Mesothelial cell of epicardium (in vitro differentiated cells): ENCODE measurements at regions not wholly inside any gene's neighbourhood (a gene's known extent, or its start where the extent isn't known, plus 50 kb on each side); places are given as distances from the start of the nearest gene placed in this dataset.

Experiments
- DNase-seq, 2 experiments: peaks; one replicate each; pipeline ENCODE4 v3.0.0; 2021; ENCODE audit warnings: low spot score in 2 of 2; ENCODE audit not compliant: unreplicated experiment in 2 of 2
- H3K27ac Mint-ChIP-seq: 2 replicates; pipeline ENCODE4 v1.8.0; 2021; ENCODE audit warnings: mixed read lengths
- H3K27me3 Mint-ChIP-seq: 2 replicates; pipeline ENCODE4 v1.8.0; 2021; ENCODE audit warnings: low read depth, mixed read lengths
- H3K36me3 Mint-ChIP-seq: 2 replicates; pipeline ENCODE4 v1.8.0; 2021; ENCODE audit warnings: mixed read lengths
- H3K4me1 Mint-ChIP-seq: 2 replicates; pipeline ENCODE4 v1.8.0; 2021; ENCODE audit warnings: mixed read lengths
- H3K4me3 Mint-ChIP-seq: 2 replicates; pipeline ENCODE4 v1.8.0; 2021; ENCODE audit warnings: mild to moderate bottlenecking, moderate library complexity, mixed read lengths
- H3K9me3 Mint-ChIP-seq: 2 replicates; pipeline ENCODE4 v1.8.0; 2021; ENCODE audit warnings: mixed read lengths
- CTCF ChIP-seq: fragments of 200-600 bp; sonication (generic); IDR thresholded peaks from one replicate; pipeline ENCODE4 v1.5.0; 2021; ENCODE audit warnings: antibody characterized with exemption; ENCODE audit not compliant: unreplicated experiment

- no peaks in the 10 kb centered on the region for H3K27me3 Mint-ChIP-seq
These were observed 360.3 kb upstream of the CXorf51B start for GRCh38 chrX:146449243-146449642.

GRCh38 chrX:146451136-146451535 is 358.4 kb upstream of the CXorf51B start:
- no peak overlapping the region for H3K4me3 Mint-ChIP-seq
- TF ChIP-seq CTCF, result no peak
- DNase-seq, result no peak
- no peaks in the 10 kb centered on the region for H3K4me1 Mint-ChIP-seq
- H3K9me3 Mint-ChIP-seq, result peaks cover 49% of the 10 kb centered on the region
- no peaks in the 10 kb centered on the region for H3K27me3 Mint-ChIP-seq
- no peaks in the 10 kb centered on the region for H3K36me3 Mint-ChIP-seq
- no peak overlapping the region for H3K27ac Mint-ChIP-seq

More at GRCh38 chrX:146449243-146449642, 360.3 kb upstream of the CXorf51B start:
- Mint-ChIP-seq H3K27ac (no peak overlapping the region), H3K4me1 (no peaks in the 10 kb centered on the region), H3K4me3 (no peak overlapping the region), H3K9me3 (peaks cover 49% of the 10 kb centered on the region), H3K36me3 (no peaks in the 10 kb centered on the region)
- DNase-seq, result no peak
- TF ChIP-seq CTCF, result no peak

GRCh38 chrX:146454363-146454762 is 355.2 kb upstream of the CXorf51B start:
- Mint-ChIP-seq H3K36me3 (no peaks in the 10 kb centered on the region), H3K27me3 (no peaks in the 10 kb centered on the region), H3K9me3 (peaks cover 59% of the 10 kb centered on the region)

GRCh38 chrX:146456058-146456457 is 353.5 kb upstream of the CXorf51B start:
- H3K36me3 Mint-ChIP-seq, result no peaks in the 10 kb centered on the region

More at GRCh38 chrX:146454363-146454762, 355.2 kb upstream of the CXorf51B start:
- Mint-ChIP-seq H3K27ac (no peak overlapping the region), H3K4me1 (no peaks in the 10 kb centered on the region), H3K4me3 (no peak overlapping the region)
- DNase-seq, result no peak
- no peak for TF ChIP-seq CTCF

GRCh38 chrX:146477341-146477740 is 332.2 kb upstream of the CXorf51B start:
- peaks cover 48% of the 10 kb centered on the region for H3K9me3 Mint-ChIP-seq
- no peaks in the 10 kb centered on the region for H3K36me3 Mint-ChIP-seq
- H3K27ac Mint-ChIP-seq, result no peak overlapping the region
- H3K27me3 Mint-ChIP-seq, result no peaks in the 10 kb centered on the region
- no peak for DNase-seq
- no peaks in the 10 kb centered on the region for H3K4me1 Mint-ChIP-seq
- no peak overlapping the region for H3K4me3 Mint-ChIP-seq
- no peak for TF ChIP-seq CTCF

More at GRCh38 chrX:146456058-146456457, 353.5 kb upstream of the CXorf51B start:
- Mint-ChIP-seq H3K4me3 (no peak overlapping the region), H3K9me3 (peaks cover 55% of the 10 kb centered on the region), H3K4me1 (no peaks in the 10 kb centered on the region), H3K27ac (no peak overlapping the region), H3K27me3 (no peaks in the 10 kb centered on the region)
- TF ChIP-seq CTCF, result no peak
- no peak for DNase-seq

GRCh38 chrX:146481735-146482134 is 327.8 kb upstream of the CXorf51B start:
- Mint-ChIP-seq H3K27me3 (no peaks in the 10 kb centered on the region), H3K36me3 (no peaks in the 10 kb centered on the region), H3K4me1 (no peaks in the 10 kb centered on the region), H3K4me3 (no peak overlapping the region), H3K27ac (no peak overlapping the region), H3K9me3 (peaks cover 56% of the 10 kb centered on the region)
- TF ChIP-seq CTCF, result no peak
- DNase-seq, result no peak
